Inflammatory macrophage (primary cell): ENCODE measurements at regions not wholly inside any gene's neighbourhood (a gene's known extent, or its start where the extent isn't known, plus 50 kb on each side); places are given as distances from the start of the nearest gene placed in this dataset.

Experiments used
- DNase-seq, 2 donors: peaks; one replicate each; pipeline ENCODE4 v3.0.0-alpha.2; 2020 to 2022

GRCh38 chr1:61627365-61627764, 97.6 kb downstream of the TM2D1 start:
- DNase-seq = no peak

DNA sequence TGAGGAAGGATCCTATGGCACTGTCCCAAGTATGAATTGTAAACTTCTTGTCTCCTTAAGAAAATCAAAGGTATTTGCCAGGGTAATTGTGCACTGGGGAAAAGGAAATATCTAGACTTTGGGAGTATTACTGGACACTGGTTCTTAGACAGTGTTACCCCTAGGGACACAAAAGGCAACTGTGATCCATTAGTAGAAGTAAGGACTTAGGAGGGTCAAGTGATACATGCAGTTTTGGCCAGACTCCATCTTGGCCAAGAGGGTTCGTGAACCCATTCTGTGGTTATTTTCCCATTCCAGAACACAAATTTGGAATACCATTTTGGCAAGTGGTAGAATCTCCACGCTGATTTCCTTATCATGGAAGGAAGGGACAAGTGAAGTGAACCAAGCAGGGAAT, 98.1 kb downstream of the TM2D1 start:
- no peak for DNase-seq

- no peak for DNase-seq
Observed at GRCh38 chr1:61623852-61624251, 101.1 kb downstream of the TM2D1 start.

GRCh38 chr1:61620536-61620935, 104.4 kb downstream of the TM2D1 start:
- DNase-seq = peak in 1 of 2 donors; percentile 41

- DNase-seq = no peak
Observed at GRCh38 chr1:61618755-61619154, 106.2 kb downstream of the TM2D1 start.

- DNase-seq = no peak
Observed at GRCh38 chr1:61618193-61618592, 106.7 kb downstream of the TM2D1 start.

DNA sequence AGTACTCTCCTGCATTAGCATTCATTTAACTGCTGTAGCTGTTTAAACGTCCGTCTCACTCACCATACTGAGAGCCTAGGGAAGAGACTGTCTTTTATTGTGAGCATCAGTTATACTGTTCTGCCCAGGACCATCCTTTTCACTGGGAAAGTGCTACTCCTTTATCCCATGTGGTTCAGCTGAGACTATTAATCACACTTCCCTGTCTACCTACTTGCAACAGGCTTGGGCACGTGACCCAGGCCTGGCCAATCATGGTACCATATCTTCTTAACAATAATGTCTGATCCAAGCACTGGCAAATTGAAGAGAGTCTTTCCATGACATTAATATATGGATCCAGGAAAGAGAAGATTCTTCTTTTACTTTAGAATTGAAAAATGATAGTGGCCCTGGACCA, 108.1 kb downstream of the TM2D1 start:
- DNase-seq = no peak

DNA sequence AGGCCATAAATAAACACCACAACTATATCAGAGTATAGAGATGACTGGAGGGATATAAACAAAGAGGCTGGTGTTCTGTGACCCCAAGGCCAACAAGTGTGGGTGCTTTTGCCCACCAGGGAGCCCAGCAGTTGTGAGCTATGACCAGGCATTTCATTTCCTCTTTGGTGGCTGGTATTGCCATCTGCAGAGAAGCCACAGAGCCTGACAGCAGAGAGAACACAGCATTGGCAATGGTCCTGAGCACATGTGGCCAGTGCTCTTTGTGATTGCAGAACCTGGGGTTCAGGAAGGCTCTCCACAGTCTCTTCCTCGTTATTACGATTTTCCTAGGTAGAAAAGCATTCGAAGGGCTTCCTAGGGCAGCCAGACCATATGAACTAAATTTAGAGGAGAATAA, 112.3 kb downstream of the TM2D1 start:
- peak; percentile 64 to 68 for DNase-seq

GRCh38 chr1:61609040-61609439, 115.9 kb downstream of the TM2D1 start:
- no peak for DNase-seq

GRCh38 chr1:61607448-61607847, 117.5 kb downstream of the TM2D1 start:
- DNase-seq = no peak

DNA sequence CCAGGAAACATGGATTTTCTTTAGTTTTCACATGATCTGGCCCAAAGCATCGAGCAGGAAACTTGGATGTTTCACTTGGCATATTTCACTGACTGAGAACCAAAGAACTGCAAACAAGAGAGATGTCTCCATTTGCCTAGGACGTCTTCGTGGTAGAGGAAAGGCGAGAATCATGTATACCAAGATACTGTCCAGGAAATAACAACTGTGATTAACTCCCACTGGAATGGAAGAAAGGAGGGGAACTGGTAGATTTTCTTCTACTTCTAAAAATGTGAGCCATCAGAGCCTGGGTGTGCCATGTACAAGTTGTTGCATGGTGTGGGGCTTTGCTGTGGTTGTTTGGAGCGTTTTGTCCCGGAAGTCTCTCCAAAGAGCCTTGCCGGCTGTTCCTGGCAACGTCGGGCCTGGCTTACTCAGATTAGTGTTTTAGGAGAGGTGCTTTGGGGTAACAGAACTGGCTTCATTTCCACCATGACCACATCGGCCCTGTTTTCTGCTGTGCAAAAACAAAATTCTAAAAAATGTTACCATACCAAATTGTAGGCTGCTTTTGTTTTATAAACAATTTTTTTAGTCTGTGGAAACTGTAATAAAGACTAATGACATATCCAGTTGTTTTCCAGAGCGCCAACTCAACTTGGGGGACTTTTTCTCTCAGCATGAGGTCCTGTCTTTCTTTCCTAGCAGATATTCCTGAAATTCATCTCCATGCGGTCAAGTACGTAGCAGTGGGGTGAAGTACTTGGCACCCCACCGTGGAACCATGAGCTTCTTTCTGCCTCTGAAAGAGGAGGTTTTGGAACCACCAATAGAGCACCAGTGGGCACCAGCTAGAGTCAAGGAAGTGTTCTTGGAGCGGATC, 118.3 kb downstream of the TM2D1 start:
- DNase-seq = no peak

DNA sequence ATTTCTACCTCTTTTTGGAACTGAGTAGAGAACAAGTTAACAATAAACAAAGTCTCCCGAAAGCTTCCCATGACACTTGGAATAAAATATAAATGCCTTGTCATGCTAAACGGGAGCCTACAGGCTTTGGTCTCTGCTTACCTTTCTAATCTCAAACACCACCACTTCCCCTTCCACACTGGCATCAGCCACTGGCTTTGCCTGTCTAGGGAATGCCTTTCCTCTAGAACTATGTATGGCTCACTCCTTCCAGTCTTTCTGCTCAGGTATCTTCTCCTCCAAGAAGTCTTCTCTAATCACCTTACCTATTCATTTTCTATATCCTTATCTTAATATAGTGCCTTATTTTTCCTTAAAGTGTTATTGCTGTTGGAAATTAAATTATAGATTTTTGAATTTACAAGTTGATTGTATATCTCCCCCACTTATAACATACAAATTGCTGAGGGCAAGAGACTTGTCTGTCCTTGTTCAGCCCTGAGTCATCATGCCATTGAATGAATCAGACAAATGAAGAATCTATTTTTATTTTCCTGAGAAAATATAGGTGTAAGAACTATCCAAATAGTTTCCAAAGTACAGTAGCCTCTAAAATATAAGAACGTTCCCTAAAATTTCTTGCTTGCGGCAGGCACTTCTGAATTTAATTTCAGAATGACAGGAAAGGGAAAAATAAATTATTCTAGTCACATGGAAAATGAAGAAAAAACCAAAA, 119.2 kb downstream of the TM2D1 start:
- DNase-seq = no peak

DNA sequence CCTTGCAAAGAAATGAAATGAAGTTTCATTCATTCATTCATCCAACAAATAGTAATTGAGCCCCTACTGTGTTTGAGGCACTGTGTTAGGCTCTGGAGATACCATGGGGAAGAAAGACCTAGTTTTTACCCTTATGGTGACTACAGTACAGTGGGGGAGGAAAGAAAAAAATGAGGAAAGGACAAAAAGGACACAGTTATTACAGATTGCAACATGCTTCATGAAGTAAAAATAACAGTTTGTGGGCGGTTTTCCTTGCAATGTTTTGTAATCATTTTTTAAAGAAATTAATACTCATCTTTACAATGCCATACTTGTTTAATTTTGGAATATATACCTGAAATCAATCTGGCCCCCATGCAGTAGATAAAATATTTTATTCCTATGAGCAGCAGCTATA, 120.3 kb downstream of the TM2D1 start:
- peak; percentile 62 to 86 for DNase-seq

DNA sequence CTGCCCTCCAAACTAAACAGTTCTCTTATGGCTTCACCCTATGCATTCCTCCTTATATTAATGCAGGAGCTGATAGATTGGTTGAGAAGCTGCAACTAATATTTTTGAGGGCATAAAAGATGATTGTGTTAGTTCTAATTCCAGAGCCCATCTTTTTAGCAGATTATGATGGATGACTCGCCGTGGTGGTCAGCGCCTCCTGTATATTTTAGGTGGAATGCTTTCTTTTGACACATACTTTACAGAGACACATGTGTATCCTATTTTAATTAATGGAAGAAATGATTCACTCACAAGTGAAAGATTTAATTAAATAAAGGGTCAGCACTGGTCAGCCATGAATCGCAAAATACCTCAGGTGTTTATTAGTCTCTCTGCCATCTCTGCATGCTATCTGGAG, 120.7 kb downstream of the TM2D1 start:
- DNase-seq = no peak

GRCh38 chr1:61602663-61603062, 122.3 kb downstream of the TM2D1 start:
- no peak for DNase-seq

DNA sequence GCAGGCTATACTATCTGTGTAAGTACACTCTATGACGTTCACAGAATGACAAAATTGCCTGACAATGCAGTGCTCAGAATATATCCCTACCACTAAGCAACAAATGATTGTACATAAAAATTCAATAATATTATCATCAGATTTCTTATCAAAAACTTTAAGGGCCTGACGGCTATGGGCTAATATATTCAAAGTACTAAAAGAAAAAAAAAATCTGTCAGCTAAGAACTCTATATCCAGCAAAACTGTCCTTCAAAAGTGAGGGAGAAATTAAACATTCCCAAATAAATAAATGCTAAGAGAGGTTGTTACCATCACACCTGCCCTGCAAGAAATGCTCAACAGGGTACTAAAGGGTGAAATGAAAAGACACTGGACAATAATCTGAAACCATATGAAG, 127.3 kb downstream of the TM2D1 start:
- DNase-seq = no peak

DNA sequence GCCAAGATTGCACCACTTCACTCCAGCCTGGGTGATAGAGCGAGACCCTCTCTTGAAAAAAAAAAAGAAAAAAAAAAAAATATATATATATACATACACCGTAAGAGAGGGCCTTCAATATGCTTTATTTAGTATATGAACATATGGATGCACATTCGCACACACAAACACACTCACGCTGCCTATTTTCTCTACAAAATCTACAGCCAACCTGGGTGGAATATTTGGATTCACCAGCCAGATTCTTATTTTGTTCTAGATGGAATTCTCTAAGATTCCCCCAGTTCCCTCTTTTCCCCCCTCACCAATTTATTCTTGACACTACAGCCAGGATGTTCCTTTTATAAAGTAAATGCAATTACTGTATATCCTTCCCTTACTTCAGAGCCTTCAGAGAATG, 131.6 kb downstream of the TM2D1 start:
- no peak for DNase-seq

GRCh38 chr1:61591351-61591750, 133.6 kb downstream of the TM2D1 start:
- no peak for DNase-seq

DNA sequence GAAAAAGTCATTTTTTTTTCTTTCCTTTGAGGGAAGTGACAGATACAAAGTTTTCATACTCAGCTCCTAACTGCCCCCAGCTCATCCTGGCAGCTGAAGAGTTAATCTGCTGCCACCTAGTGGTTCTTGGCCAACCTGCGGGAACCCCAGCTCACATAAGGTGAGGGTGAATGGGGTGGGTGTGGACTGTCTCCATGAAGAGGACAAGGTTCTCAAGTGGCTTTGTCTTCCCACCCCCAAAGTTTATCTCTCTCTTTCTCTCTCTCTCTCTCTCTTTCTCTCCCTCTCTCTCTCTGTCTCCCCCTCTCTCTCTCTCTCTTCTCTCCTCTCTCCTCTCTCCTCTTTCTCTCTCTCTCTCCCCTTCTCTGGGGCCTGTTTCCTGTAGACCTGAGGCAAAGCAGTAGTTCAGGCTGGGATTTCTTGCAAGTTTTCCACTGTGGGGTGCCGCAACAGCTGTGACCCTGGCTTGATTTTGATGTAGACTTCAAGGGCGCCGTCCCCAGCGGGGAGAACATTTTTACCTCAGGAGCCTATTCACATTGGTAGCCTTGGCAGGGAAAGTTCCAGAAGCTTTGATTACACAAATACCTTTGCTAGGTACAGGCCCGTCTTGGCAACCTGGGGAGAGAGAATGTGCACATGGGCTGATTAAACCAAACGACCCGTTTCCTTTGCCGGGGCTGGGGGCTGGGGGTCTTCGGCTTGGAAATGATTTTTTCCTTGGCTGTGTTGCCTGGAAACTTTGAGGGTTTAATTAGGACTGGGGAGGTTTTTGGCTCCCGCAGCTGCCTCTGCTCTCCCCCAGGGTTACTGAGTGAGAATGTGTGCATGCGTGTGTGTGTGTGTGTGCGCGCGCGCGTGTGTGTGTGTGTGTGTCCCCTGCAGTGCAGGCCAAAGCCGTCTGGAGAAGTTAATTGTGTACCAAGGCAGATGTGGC, 135.9 kb downstream of the TM2D1 start:
- DNase-seq = peak; percentile 45 to 62

DNA sequence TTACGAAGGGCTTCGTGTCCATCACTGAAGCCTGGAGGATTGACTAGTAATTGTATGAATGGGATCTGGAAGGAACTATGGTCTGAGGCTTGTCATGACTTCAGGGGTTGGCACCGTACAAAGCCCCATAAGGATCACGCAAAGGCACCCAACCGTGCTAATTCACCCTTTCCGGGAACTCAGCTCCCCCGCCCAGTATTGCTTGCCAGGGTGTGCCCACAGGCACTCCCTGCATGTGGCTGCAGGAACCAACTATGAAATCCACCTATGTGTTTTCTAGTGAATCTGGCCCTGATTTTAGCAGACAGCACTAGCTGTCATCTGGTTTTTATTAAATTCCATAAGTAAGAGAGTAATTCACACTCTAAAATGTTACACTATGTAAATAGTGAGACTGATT, 139.2 kb downstream of the TM2D1 start:
- DNase-seq = no peak

DNA sequence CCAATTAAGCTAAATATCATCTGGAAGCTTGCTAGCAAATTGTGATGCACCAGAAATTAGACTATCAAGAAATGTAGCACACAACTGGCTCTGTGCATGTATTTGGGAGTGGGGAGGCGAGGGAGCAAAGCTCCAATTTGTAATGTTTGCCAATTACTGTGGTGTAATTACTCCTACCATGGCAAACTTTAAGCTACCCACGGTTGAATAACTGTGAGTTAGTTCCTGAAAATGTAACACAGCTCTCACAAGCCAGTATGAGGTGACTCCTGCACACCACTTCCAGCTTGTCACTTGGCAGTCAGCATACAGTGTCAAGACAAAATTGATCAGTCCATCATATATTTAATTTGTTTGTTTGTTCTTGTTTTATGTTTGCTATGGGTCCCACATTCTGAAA, 141.2 kb downstream of the TM2D1 start:
- DNase-seq = peak; percentile 53 to 55

- DNase-seq = no peak
Observed at GRCh38 chr1:61581251-61581650, 143.7 kb downstream of the TM2D1 start.

- no peak for DNase-seq
Observed at GRCh38 chr1:61580417-61580816, 144.5 kb downstream of the TM2D1 start.
